Lung (tissue), 11 donors: ENCODE measurements at regions not wholly inside any gene's neighbourhood (a gene's known extent, or its start where the extent isn't known, plus 50 kb on each side); places are given as distances from the start of the nearest gene placed in this dataset.

Experiments
- ATAC-seq: fragments of 200-7000 bp; cut with Tn5 transposase; one replicate; pipeline ENCODE4 v1.9.1; 2020; ENCODE audit warnings: moderate number of reproducible peaks; ENCODE audit not compliant: insufficient read depth, low FRiP score
- DNase-seq, 3 donors: peaks; one replicate each; pipeline ENCODE4 v3.0.0-alpha.2; 2013 to 2017
- H3K27ac ChIP-seq, 2 donors: one replicate each; pipeline ENCODE4 v1.5.1; 2013; ENCODE audit warnings: mild to moderate bottlenecking in 2 of 2, moderate library complexity in 2 of 2, control low read depth in 1 of 2, inconsistent platforms in 1 of 2, low read depth in 1 of 2, low read length in 1 of 2
- H3K27me3 ChIP-seq, 3 donors: one replicate each; pipeline ENCODE4 v1.5.1; 2013; ENCODE audit warnings: low read length in 2 of 3; ENCODE audit not compliant: control insufficient read depth in 3 of 3, insufficient read depth in 3 of 3
- H3K36me3 ChIP-seq, 4 donors: one replicate each; pipeline ENCODE4 v1.5.1; 2013; ENCODE audit warnings: low read length in 4 of 4, mild to moderate bottlenecking in 1 of 4, moderate library complexity in 1 of 4; ENCODE audit not compliant: control insufficient read depth in 4 of 4, insufficient read depth in 4 of 4
- H3K4me1 ChIP-seq, 5 donors: one replicate each; pipeline ENCODE4 v1.5.1; 2013; ENCODE audit warnings: low read length in 5 of 5, mild to moderate bottlenecking in 2 of 5, moderate library complexity in 1 of 5; ENCODE audit not compliant: control insufficient read depth in 5 of 5, insufficient read depth in 5 of 5
- H3K4me3 ChIP-seq: one replicate; pipeline ENCODE4 v1.5.1; 2013; ENCODE audit warnings: mild to moderate bottlenecking, control low read depth, moderate library complexity
- H3K9ac ChIP-seq, 2 donors: one replicate each; pipeline ENCODE4 v1.5.1; 2013; ENCODE audit warnings: low read length in 2 of 2, control low read depth in 1 of 2; ENCODE audit not compliant: insufficient read depth in 1 of 2
- H3K9me3 ChIP-seq, 4 donors: one replicate each; pipeline ENCODE4 v1.5.1; 2013; ENCODE audit warnings: low read length in 3 of 4, mild to moderate bottlenecking in 1 of 4, moderate library complexity in 1 of 4; ENCODE audit not compliant: control insufficient read depth in 4 of 4, insufficient read depth in 3 of 4
- CTCF ChIP-seq: IDR thresholded peaks from 2 replicates; pipeline ENCODE4 v1.5.1; 2012; ENCODE audit warnings: mild to moderate bottlenecking; ENCODE audit errors: control extremely low read depth, extremely low read depth
- WGBS, 2 donors: extraction: QIAGEN DNeasy Blood & Tissue Kit; methylation state at CpG; one replicate each; pipeline ENCODE4 v1.1.7; 2013; 5-methylcytosine and 5-hydroxymethylcytosine counted together
- donor health status: control.
- donor health status: control.
- donor health status: Bipolar disorder and iron deficiency.
- donor health status: healthy.
- donor health status: DM: yes; HTN: yes; CAD: no.

- Histone ChIP-seq H3K4me3 (no peak overlapping the region), H3K27me3 (no peaks in the 10 kb centered on the region), H3K36me3 (no peaks in the 10 kb centered on the region), H3K9me3 (no peaks in the 10 kb centered on the region), H3K9ac (no peak overlapping the region), H3K4me1 (peaks cover 0 to 3% (median 0%) of the 10 kb centered on the region in 5 donors), H3K27ac (no peak overlapping the region)
- DNase-seq (no peak), ATAC-seq (no peak)
- no peak for TF ChIP-seq CTCF
- 80 to 81% methylated on average over 11 of the region's 11 CpGs for WGBS, 2 donors
Measured at GRCh38 chr5:3780907-3781306, 185.3 kb downstream of the IRX1 start.

GRCh38 chr5:3784854-3785253 lies 189.2 kb downstream of the IRX1 start:
- WGBS, 2 donors = 80 to 83% methylated on average over 2 of the region's 2 CpGs

GRCh38 chr5:3786165-3786564 lies 190.5 kb downstream of the IRX1 start:
- H3K9ac ChIP-seq = no peak overlapping the region
- ATAC-seq (no peak), DNase-seq (no peak)
- no peak overlapping the region for H3K4me3 ChIP-seq
- H3K36me3 ChIP-seq = no peaks in the 10 kb centered on the region
- TF ChIP-seq CTCF = no peak
- peaks cover 0 to 4% (median 0%) of the 10 kb centered on the region in 4 donors for H3K9me3 ChIP-seq
- H3K27me3 ChIP-seq = no peaks in the 10 kb centered on the region
- H3K27ac ChIP-seq = no peak overlapping the region
- no peaks in the 10 kb centered on the region for H3K4me1 ChIP-seq
- WGBS, 2 donors = 89 to 93% methylated on average over 2 of the region's 2 CpGs

More at GRCh38 chr5:3784854-3785253, 189.2 kb downstream of the IRX1 start:
- Histone ChIP-seq H3K4me1 (no peaks in the 10 kb centered on the region), H3K27ac (no peak overlapping the region), H3K9me3 (peaks cover 0 to 4% (median 0%) of the 10 kb centered on the region in 4 donors), H3K36me3 (no peaks in the 10 kb centered on the region), H3K27me3 (no peaks in the 10 kb centered on the region), H3K9ac (no peak overlapping the region), H3K4me3 (no peak overlapping the region)
- no peak for DNase-seq
- TF ChIP-seq CTCF = no peak
- ATAC-seq = no peak

- WGBS, 2 donors = 61% methylated on average over 14 of the region's 14 CpGs
- peaks cover 0 to 4% (median 0%) of the 10 kb centered on the region in 4 donors for H3K9me3 ChIP-seq
- no peak for TF ChIP-seq CTCF
- ATAC-seq (no peak), DNase-seq (no peak)
- no peak overlapping the region for H3K9ac ChIP-seq
- H3K36me3 ChIP-seq = no peaks in the 10 kb centered on the region
- no peak overlapping the region for H3K27ac ChIP-seq
- no peaks in the 10 kb centered on the region for H3K4me1 ChIP-seq
- H3K27me3 ChIP-seq = no peaks in the 10 kb centered on the region
- H3K4me3 ChIP-seq = no peak overlapping the region
Measured at GRCh38 chr5:3786891-3787430, 191.3 kb downstream of the IRX1 start.
